Stimulated activated CD4-positive, alpha-beta T cell treated with anti-CD3 and anti-CD28 coated beads, Interleukin-1b, Interleukin-23, amount 100 ng/mL, for 24 hours (primary cell): ENCODE measurements at regions not wholly inside any gene's neighbourhood (a gene's known extent, or its start where the extent isn't known, plus 50 kb on each side); places are given as distances from the start of the nearest gene placed in this dataset.
A peak's percentile ranks its signal among the peaks of the same experiment; 100 is the strongest.
"Not testable (repeated sequence)": the region's sequence is repeated elsewhere in the genome, so short reads cannot be mapped to it uniquely, and the experiment has no call there.

Source experiments
- DNase-seq, 4 experiments: peaks; one replicate each; pipeline ENCODE4 v3.0.0-alpha.2; 2020; ENCODE audit warnings: low read depth in 4 of 4, low spot score in 1 of 4

DNA sequence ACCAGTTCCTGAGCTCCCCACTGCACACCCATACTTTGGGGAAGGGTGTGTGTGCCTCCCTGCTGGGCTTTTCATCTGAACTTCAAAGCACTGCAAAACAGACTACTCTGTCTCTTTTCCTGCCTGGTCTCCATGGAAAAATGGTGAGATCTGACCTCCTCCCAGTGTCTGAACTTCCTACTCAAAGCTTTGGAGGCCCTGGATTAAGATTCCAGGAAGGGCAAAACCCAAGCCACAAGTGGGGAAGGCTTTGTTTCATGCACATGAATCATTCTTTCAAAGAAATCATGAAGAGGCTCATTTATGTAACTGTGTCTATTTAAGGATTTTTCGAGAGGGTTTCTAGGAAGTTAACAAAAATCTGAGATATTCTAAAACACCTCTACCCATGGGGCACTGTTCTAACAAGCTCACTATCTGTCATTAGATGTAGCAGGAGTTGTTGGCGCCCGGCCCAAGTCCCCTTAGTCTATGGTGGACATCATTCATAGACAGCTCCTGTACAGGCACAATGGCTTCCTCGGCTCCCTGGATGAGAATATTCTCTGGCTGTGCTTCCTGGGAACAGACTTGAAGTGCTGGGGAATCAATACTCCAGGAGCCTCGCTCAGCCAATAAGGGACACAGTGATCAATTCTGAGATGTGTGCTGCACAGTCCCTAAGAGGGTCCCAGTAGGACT lies 224.0 kb downstream of the KTN1 start:
- DNase-seq: no peak

GRCh38 chr14:55805250-55805649 lies 225.2 kb downstream of the KTN1 start:
- no peak for DNase-seq

DNA sequence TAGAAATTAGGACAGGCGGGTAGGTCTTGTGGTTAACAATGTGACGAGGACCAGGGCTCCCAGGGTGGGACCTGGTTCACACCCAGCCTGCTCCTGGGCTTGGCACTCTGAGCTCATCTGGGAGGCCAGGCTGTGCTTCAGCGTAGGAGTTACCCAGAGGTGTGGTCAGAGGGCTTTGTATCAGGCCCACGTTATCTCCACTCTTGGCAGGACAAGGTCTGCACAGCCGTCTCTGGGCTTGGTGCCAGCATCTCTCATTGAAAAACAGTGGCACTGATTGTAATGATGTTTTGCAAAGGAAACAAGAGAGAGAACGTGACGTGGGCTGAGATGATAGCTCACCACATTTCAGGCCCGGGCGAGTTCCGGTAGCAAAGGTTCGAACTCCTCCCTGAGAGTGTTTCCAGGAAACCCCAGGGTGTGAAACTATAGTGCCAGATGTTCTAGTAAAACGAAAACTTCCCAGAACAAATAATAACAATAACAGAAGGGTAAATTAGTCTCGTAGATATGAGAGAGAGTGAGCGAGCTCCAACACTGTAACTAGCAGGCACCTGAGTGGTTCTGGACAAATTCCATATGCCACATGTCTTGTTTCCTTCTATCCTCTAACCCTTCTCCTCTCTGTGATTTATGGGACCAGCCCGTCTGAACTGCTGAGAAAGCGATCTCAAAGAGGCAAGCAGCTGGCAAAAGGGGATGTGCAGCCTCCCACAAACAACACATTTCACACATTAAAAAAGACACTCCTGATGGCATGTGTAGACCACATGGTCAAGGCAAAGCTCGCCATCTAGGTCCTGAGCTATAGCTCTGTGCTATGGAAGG lies 227.3 kb downstream of the KTN1 start:
- peak; percentile 25 to 50 (median 26) for DNase-seq

- no peak for DNase-seq
Measured at GRCh38 chr14:55807881-55808379, 227.9 kb downstream of the KTN1 start.

DNA sequence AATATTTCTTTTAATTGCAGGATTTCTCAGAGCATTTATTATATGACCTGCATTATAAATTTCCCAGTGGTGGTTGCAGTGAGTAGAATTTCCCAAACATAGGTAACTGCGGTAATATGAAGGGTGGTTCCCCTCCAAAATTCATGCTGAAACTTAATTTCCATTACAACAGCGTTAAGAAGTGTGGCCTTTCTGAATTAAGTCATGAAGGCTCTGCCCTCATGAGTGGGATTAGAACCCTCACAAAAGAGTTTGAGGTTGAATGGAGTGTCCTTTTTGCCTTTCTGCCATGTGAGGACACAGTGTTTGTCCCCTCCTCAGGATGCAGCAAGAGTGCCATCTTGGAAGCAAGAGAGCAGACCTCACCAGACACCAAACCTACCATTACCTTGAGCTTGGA lies 233.6 kb downstream of the KTN1 start:
- no peak for DNase-seq

- DNase-seq: no peak
Measured at GRCh38 chr14:55814064-55814463, 234.1 kb downstream of the KTN1 start.

- DNase-seq: no peak
Measured at GRCh38 chr14:55814873-55815272, 234.9 kb downstream of the KTN1 start.

- DNase-seq: no peak
Measured at GRCh38 chr14:55816225-55816624, 236.2 kb downstream of the KTN1 start.

GRCh38 chr14:55819610-55820304 lies 239.8 kb downstream of the KTN1 start:
- DNase-seq: no peak

DNA sequence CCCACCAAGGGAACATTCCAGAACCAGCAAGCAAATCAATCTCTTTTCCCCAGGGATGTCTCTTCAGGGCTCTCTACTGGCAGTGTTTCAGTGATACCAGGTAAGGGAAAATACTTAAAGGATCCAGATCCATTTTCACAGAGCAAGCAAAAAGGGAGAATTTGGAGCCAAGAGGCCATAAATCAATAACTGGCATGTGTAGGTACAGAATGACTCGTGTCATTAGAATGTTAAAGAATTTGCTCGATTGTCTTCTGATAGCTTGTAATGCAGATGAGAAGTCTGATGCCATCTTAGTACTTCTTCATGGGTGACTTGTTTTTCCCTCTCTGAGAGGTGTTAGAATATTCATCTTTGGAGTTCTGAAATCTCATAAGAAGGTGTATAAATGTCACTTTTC lies 242.9 kb downstream of the KTN1 start:
- DNase-seq: no peak

- DNase-seq: no peak
Measured at GRCh38 chr14:55832122-55832911, 252.3 kb downstream of the KTN1 start.

GRCh38 chr14:55832974-55833373 lies 253.0 kb downstream of the KTN1 start:
- DNase-seq: no peak

- DNase-seq: no peak
Measured at GRCh38 chr14:55834390-55834789, 254.4 kb downstream of the KTN1 start.

DNA sequence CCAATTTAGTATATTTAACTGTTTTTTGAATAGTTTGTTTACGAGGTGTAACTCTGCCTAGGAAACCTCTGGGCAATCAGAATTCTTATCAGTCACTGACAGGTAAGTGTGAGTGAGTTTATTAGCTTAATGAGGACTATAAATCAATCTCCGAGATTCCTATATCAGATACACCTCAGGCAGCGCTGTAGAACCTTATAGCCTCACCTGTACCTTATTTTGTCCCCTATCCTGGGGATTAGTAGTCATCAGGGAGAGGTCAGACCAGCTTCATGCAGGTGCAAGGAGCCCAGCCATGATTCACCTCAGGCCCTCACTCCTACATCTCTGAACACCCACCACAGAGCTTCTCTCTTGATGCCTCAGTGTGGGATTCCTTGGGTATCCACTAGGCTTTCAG lies 256.0 kb downstream of the KTN1 start:
- DNase-seq: no peak

DNA sequence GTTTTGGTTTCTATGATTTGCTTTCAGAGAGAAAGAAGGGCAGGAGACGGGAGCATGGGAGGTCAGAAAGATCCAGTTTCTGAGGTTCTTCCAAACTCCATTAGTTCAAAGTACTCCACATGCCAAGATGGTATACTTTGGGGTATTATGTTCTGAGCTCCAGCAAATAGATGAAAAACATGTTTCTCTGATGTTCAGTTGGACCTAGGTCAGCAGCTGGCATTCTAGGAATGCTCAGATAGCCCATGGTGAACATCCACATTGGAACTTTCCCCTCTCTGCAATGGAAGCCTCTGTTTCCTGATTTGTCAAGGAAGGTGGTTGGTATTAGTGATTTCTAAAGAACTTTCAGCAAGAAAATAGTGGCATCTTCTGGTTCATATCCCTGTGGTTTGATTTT lies 257.5 kb downstream of the KTN1 start:
- DNase-seq: no peak

- DNase-seq: no peak
Measured at GRCh38 chr14:55838529-55839052, 258.6 kb downstream of the KTN1 start.

- DNase-seq: not testable (repeated sequence)
Measured at GRCh38 chr14:55839301-55839947, 259.4 kb downstream of the KTN1 start.

GRCh38 chr14:55840821-55841220 lies 260.8 kb downstream of the KTN1 start:
- DNase-seq: no peak

DNA sequence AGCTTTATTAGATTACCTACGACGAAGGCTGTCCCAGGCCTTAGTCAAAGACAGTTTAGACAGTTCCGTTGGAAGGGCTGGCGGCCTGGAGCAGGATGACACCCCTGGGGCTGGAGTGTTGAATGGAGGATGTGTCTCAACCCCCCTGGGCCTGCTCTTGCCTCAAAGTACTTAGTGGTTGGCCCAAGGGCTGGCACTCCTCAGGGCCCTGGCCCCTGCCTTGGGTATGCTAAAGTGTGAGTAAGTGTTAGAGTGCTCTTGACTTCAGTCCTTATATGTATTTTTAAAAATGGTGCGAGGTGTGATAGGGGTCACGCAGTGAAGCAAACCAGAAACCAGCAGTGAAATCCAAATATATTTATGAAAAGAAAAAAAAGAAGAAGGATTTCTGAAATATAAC lies 261.6 kb downstream of the KTN1 start:
- DNase-seq: no peak

DNA sequence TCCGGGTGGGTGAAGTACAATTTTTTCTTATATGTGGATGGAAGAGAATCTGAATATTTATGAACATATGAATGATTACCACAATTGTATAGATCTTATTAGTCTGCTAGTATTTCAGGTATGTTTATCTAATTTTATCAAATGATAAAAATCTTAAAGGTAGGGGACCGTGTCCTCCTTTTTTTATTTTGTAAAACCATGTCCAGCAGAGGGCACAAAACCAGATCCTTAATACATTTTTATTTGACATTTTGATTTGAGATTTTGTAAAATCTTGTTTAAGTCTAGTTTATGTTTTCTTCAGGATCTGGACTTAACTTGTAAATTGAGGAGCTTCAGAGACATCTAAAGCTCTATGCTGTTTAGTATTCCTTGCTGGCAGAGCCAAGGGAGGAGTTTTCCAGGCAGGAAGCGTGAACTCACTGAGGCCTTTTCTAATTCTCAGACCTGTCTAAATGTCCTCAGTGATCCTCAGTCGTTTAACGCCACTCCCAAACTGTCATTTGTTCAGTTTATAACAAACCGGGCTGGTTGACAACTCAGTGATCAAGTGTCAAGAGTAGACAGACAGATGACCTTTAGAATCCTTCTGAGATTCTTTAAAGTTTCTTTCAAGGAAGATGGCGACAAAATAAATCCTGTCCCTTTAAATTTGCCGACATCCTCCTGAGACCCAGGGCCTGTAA lies 263.9 kb downstream of the KTN1 start:
- DNase-seq: no peak
